Glomerular visceral epithelial cell (primary cell): ENCODE measurements at regions not wholly inside any gene's neighbourhood (a gene's known extent, or its start where the extent isn't known, plus 50 kb on each side); places are given as distances from the start of the nearest gene placed in this dataset.

Experiments used
- DNase-seq: peaks from one replicate; pipeline ENCODE4 v3.0.0-alpha.2; 2016; ENCODE audit errors: extremely low spot score

DNA sequence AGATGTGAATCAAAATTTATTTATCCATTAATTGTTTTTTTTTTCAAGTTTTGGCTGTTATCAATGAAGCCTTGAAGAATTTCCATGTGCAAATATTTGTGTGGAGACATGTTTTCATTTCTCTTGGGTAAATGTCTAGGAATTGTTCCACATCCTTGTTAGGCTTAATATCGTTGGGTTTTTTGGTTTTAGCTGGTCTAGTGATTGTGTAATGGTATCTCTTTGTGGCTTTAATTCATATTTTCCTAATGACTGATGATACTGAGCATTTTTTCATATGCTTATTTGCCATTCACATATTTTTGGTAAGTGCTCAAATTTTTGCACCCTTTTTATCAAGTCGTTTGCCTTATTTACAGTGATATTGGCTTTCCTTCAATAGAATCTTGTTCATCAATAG lies 250.3 kb upstream of the EPHA4 start:
- no peak for DNase-seq

GRCh38 chr2:221818616-221819320 lies 246.7 kb upstream of the EPHA4 start:
- DNase-seq = no peak

DNA sequence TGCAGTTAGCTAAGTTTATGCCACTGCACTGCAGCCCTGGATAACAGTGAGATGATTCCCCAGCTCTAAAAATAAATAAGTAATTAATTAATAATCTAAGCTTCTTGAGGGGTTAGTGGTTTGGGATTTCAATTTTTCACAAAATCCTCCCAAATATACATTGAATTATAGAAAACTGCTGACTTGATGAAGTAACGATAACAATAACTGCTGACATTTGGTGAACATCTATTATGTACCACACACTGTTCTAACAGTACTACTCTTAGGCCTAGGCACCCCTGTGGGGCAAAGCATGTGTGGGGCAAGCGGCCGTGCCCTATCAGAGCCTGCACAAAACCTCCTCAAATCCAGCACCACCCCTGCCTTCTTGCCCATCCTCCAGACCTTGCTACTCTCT lies 245.8 kb upstream of the EPHA4 start:
- DNase-seq = no peak

DNA sequence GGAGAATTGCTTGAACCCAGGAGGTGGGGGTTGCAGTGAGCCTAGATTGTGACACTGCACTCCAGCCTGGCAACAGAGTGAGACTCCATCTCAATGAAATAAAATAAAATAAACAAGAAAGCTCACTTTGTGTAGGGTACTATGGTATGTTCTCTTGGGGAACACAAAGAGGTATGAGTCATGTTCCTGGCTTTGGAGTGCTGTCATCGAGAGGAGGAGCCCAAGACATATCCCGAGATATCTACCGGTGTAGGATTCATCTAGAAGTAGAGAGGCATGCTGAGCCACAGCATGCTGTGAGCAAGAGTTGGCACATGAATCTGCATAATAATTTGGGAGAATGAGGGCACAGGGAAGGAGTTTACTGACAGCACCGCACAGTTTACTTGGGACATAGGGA lies 244.9 kb upstream of the EPHA4 start:
- peak; percentile 6 for DNase-seq

- DNase-seq = no peak
Observed at GRCh38 chr2:221816566-221816965, 244.5 kb upstream of the EPHA4 start.

GRCh38 chr2:221810650-221811049 lies 238.5 kb upstream of the EPHA4 start:
- no peak for DNase-seq

- DNase-seq = no peak
Observed at GRCh38 chr2:221810245-221810644, 238.1 kb upstream of the EPHA4 start.

DNA sequence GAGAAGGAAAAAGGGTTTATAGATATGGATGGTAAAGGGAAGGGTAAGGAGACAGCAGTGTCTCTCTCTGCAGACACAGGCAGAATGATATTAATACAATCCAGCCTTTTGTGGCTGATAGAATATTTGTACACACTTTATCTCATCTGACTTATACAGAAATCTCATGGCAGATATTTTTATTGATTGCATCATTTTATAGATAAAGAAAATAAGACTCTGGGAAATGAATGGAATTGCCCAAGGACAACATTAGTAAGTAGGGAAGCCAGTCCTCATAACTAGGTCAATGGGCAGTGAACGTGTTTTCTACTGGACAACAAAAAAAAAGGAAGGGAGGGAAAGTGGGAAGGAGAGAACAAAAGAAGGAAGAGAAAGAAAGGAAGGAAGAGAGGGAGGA lies 236.4 kb upstream of the EPHA4 start:
- no peak for DNase-seq

DNA sequence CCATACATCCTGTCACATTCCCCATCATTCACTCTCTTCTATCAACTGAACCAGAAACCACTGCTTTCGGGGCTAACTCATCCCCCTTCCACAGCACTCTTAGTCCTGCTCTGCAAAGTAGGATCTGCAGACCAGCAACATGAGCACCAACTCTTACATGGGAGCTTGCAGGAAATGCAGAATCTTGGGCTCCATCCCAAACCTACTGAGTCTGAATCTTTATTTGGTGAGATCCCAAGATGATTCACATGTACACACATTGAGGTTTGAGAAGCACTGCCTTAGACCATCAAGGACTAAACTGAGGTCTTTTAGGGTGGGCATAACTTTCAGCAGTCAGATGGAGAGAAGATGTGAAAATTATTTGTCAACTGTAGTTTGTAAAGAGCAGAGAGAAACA lies 235.6 kb upstream of the EPHA4 start:
- no peak for DNase-seq

DNA sequence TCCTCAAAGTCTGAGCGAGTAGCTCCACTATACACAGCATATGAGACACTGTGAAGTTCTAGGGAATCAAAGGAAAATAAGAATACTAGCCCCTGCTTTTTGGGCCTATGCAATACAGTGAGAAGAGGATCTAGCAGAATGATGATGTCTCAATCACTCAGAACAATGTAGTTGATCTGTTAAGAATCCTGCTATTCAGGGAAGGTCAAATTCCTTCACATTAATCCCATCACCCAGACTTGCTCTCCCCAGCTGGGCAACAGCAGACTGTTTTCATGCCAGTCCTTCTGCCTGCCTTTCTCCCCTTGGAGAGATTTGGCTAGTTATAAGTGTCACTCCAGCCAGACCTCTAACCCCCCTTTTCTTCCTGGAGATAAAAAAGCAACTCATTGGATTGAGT lies 230.0 kb upstream of the EPHA4 start:
- no peak for DNase-seq

DNA sequence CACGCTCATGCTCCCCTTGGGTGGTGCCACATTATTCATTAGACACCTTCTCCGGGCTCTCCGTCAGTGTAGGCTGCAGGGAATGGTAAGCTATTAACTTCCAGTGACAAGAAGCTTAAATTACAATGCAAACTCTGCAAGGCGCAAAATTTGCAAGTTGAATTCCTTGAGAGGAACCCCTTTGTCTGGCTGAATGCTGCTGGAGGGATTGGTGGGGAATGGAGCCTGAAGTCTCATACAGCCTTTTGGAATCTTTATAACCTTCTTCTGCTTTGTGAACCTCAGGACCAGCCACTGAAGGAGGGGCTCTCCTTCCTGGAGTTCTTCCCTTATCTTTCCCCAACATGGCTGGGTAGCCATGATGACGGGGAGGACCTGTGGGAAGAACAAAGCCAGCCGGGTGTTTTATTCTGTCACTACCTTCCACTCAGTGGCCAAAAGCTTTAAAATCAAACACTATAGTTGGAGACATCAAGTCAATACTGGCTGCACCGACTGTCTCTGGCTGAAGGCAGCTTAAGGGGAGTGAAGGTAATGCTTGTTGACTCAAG lies 220.9 kb upstream of the EPHA4 start:
- no peak for DNase-seq

GRCh38 chr2:221791844-221792243 lies 219.7 kb upstream of the EPHA4 start:
- DNase-seq = no peak

DNA sequence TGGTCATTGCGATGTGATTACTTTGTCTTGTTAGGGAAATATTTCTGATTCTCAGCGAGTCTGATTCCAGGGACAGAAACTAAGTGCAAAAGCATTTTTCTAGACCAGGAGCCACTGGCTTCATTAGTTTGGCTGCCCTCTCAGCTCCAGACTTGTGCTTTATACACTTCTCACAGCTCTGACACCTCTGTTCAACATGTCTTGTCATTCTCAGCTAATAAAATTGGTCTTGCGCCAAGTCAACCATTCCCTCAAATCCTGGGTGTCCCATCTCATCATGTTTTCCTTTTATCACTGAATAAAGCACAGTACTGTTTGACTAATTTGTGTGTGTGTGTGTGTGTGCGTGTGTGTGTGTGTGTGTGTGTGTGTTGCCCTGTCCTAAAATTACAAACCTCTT lies 215.5 kb upstream of the EPHA4 start:
- DNase-seq = no peak

DNA sequence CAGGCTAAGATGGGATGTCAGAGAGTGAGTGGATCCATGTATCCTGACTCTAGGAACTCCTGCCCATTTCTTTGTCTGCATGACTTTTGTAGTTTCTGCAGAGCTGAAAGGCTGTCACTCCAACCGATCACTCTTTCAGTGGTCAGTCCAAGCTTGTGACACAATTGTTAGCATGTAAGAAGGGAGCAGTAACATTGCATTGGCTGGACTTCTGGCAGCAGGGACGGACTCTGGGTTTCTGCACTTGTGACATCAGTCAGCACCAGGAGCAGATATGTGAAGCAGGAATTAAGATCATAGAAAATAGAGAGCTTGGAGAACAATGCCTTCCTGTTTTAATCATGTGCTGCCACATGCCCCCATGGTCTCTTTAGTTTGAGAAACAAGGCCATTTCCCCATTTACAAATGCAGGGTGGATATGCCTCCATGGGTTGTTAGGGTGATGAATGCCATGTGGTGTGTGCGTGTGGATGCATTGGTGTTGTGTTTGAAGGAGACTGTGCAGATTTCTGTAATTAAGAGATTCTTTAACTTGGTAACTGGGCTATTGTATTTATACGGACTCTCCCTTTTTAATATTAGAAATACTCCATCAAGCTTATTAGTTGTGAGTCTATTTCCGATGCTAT lies 214.3 kb upstream of the EPHA4 start:
- DNase-seq = no peak

DNA sequence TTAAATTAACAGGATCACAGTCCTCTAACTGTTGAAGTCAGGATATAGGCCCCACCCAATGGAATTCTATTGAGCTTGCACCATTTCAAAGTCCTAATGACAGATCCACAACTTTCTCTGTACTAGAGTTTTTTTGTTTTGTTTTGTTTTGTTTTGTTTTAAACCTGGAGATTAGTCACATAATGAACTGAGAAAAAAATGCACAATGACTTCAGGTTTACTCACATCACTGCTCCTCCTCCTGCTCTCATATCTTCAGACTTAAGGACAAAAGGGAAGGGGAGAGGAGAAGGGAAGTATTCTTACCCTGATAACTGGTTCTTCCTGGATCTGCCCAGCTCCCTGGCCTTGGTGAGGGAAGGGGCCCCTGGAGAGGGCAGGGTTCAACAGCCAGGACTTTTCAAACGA lies 208.2 kb upstream of the EPHA4 start:
- peak; percentile 11 for DNase-seq

DNA sequence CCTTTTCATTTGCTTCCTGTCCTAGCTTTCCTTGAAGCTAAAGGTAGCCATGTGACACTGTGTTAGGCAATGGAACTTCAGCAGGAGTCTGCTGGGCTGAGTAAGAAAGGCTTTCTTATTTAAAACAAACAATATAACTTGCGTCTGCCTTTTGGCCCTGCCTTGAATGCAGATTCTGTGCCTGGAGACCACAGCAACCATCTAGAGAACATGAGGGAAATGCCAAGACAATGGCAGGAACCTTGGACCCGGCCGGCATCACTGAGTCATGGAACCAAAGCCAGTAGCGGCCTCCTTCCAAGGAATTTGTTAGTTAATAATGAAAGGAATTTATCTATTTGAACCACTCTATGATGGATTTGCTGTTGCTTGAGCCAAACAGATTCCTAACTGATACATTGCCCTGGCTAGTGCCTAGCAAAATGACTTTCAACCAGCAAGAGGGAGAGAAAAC lies 207.5 kb upstream of the EPHA4 start:
- DNase-seq = peak; percentile 35

DNA sequence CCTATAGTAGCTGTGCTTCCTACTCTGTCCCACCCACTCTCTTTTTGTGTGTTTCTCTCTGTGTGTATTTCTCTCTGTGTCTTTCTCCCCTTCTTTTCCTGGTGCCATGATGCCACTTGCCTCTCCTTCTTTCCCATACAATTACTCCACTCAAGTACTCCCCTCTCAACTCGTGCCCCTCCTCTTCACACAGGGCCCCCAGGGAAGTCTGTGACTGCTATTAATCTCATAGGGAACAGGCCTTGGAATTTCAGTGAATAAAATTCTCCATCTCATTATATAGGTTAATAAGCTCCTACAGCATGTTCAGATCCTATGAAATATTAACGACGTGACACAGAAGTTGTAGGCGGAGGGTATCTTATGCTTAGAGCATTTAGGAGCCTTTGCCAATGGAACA lies 205.9 kb upstream of the EPHA4 start:
- no peak for DNase-seq

DNA sequence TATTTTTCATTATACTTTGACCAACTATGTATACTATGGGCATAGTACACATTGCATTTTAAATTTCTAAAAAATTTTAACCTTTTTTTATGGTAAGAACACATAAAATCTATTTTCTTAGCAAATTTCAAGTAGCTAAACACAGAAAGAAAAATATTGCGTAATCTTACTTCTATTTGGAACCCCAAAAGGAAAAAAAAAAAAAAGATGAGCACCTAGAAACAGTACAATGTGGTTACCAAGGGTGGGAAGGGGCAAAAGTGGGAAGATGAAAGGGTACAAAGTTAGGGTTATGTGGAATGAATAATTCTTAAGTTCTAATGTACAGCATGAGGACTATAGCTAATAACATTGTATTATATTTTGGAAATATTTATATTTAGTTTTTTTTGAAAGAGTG lies 205.0 kb upstream of the EPHA4 start:
- DNase-seq = no peak

- DNase-seq = no peak
Observed at GRCh38 chr2:221775096-221775495, 203.0 kb upstream of the EPHA4 start.

GRCh38 chr2:221774136-221774535 lies 202.0 kb upstream of the EPHA4 start:
- DNase-seq = no peak

- DNase-seq = no peak
Observed at GRCh38 chr2:221771297-221771696, 199.2 kb upstream of the EPHA4 start.

- DNase-seq = no peak
Observed at GRCh38 chr2:221767106-221768012, 195.3 kb upstream of the EPHA4 start.
